ENCODE measurements at regions not wholly inside any gene's neighbourhood (a gene's known extent, or its start where the extent isn't known, plus 50 kb on each side); places are given as distances from the start of the nearest gene placed in this dataset.
"Not testable (repeated sequence)": the region's sequence is repeated elsewhere in the genome, so short reads cannot be mapped to it uniquely, and the experiment has no call there.

DNA sequence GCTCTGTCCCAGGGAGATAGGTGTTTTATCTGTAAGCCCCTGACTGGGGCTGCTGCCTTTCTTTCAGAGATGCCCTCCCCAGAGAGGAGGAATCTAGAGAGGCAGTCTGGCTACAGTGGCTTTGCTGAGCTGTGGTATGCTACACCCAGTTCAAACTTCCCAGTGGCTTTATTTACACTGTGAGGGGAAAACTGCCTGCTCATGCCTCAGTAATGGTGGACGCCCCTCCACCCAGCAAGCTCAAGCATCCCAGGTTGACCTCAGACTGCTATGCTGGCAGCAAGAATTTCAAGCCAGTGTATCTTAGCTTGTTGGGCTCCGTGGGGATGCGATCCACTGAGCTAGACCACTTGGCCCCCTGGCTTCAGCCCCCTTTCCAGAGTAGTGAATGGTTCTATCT, 72.6 kb upstream of the STK38L start:
- not testable (repeated sequence) for TF ChIP-seq POLR2A, CTCF, POLR2AphosphoS5 (IDR thresholded peaks at IDR 0.05)
